Ishikawa (cell line): ENCODE measurements at regions not wholly inside any gene's neighbourhood (a gene's known extent, or its start where the extent isn't known, plus 50 kb on each side); places are given as distances from the start of the nearest gene placed in this dataset.

Source experiments
- EP300 ChIP-seq: IDR thresholded peaks from 2 replicates; pipeline ENCODE4 v1.6.1; 2012; ENCODE audit warnings: borderline replicate concordance
- NFIC ChIP-seq: IDR thresholded peaks from 2 replicates; pipeline ENCODE4 v1.6.1; 2012
- RAD21 ChIP-seq: IDR thresholded peaks from 2 replicates; pipeline ENCODE4 v1.6.1; 2012; ENCODE audit warnings: low read depth
- TAF1 ChIP-seq: IDR thresholded peaks from 2 replicates; pipeline ENCODE4 v1.6.1; 2012; ENCODE audit warnings: low read depth, mild to moderate bottlenecking
- TEAD4 ChIP-seq: IDR thresholded peaks from 2 replicates; pipeline ENCODE4 v1.6.1; 2012
- YY1 ChIP-seq: IDR thresholded peaks from 2 replicates; pipeline ENCODE4 v1.6.1; 2012; ENCODE audit warnings: low read depth
- ZBTB7A ChIP-seq: IDR thresholded peaks from 2 replicates; pipeline ENCODE4 v1.6.1; 2012; ENCODE audit warnings: low read depth
- TF ChIP-seq, protein P1 (sequence below): IDR thresholded peaks from 2 replicates; pipeline ENCODE4 v1.6.1; 2012; ENCODE audit warnings: low read depth, mild to moderate bottlenecking
- TF ChIP-seq, protein P2 (sequence below): IDR thresholded peaks from 2 replicates; pipeline ENCODE4 v1.6.1; 2012

DNA sequence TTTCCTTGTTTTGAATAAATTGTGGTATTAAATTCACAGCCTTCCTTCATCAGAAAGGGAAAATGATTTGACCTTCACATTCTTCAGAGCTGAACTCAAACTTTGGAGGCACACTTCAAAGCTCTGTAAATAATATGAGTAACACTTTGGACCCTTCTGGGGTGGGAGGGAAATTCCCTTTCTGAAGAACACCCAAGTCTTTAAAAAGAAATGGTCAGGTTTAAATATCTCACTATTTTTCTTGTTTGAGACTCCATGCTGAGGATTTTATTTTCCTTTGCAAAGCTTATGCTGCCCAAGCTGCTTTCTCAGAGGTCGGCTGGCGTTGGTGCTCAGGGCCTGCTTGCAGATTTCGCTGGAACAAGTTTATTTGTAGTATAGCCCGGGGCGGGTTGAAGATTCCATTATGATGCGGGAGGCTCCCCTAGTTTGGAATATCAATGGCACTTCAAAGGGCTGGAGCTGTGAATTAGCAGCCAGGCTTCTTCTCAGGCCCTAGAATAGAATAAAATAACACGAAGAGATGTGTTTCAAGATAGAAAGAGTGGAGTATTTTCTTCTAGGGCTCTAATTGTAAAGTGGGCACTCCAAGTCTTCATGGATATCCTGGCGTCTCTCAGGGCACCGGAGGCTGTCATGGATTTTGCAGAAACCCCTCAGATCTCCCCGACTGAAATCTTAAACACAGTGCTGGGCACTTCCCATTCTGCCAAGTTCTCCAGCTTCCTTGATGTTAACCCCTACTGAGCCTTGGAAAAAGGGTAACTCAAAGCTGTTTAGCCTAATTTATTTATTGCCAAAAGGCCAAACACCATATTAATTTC is 315.6 kb downstream of the GPAT3 start:
- TF ChIP-seq YY1: no peak
- TF ChIP-seq ZBTB7A: no peak
- TF ChIP-seq NFIC: no peak
- TF ChIP-seq RAD21: no peak
- TF ChIP-seq, protein P1, sequence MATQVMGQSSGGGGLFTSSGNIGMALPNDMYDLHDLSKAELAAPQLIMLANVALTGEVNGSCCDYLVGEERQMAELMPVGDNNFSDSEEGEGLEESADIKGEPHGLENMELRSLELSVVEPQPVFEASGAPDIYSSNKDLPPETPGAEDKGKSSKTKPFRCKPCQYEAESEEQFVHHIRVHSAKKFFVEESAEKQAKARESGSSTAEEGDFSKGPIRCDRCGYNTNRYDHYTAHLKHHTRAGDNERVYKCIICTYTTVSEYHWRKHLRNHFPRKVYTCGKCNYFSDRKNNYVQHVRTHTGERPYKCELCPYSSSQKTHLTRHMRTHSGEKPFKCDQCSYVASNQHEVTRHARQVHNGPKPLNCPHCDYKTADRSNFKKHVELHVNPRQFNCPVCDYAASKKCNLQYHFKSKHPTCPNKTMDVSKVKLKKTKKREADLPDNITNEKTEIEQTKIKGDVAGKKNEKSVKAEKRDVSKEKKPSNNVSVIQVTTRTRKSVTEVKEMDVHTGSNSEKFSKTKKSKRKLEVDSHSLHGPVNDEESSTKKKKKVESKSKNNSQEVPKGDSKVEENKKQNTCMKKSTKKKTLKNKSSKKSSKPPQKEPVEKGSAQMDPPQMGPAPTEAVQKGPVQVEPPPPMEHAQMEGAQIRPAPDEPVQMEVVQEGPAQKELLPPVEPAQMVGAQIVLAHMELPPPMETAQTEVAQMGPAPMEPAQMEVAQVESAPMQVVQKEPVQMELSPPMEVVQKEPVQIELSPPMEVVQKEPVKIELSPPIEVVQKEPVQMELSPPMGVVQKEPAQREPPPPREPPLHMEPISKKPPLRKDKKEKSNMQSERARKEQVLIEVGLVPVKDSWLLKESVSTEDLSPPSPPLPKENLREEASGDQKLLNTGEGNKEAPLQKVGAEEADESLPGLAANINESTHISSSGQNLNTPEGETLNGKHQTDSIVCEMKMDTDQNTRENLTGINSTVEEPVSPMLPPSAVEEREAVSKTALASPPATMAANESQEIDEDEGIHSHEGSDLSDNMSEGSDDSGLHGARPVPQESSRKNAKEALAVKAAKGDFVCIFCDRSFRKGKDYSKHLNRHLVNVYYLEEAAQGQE: no peak
- TF ChIP-seq EP300: no peak
- TF ChIP-seq TAF1: no peak
- TF ChIP-seq, protein P2, sequence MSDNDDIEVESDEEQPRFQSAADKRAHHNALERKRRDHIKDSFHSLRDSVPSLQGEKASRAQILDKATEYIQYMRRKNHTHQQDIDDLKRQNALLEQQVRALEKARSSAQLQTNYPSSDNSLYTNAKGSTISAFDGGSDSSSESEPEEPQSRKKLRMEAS: no peak
- no peak for TF ChIP-seq TEAD4
